Left lobe of liver (tissue), 2 donors: ENCODE measurements at regions not wholly inside any gene's neighbourhood (a gene's known extent, or its start where the extent isn't known, plus 50 kb on each side); places are given as distances from the start of the nearest gene placed in this dataset.

Source experiments
- ATAC-seq: fragments of 200-7000 bp; cut with Tn5 transposase; one replicate; pipeline ENCODE4 v1.9.1; 2020; ENCODE audit warnings: mild to moderate bottlenecking, moderate library complexity
- DNase-seq: peaks from one replicate; pipeline ENCODE4 v3.0.0-alpha.2; 2020; ENCODE audit warnings: low spot score
- donor health status: DM: no; HTN: no; CAD: no; lungs with moderate emphysema.
- donor health status: DM: no; HTN: yes; CAD: no.

- no peak for ATAC-seq
- no peak for DNase-seq
Observed at GRCh38 chr21:14734833-14735232, 188.7 kb upstream of the SAMSN1 start.

GRCh38 chr21:14734191-14734590, 188.1 kb upstream of the SAMSN1 start:
- ATAC-seq (no peak), DNase-seq (no peak)

- DNase-seq (no peak), ATAC-seq (no peak)
Observed at GRCh38 chr21:14725219-14725618, 179.1 kb upstream of the SAMSN1 start.

- no peak for DNase-seq
- ATAC-seq: no peak
Observed at GRCh38 chr21:14722841-14723483, 176.8 kb upstream of the SAMSN1 start.

- no peak for ATAC-seq
- no peak for DNase-seq
Observed at GRCh38 chr21:14720237-14720636, 174.1 kb upstream of the SAMSN1 start.

- ATAC-seq (no peak), DNase-seq (no peak)
Observed at GRCh38 chr21:14718951-14719350, 172.8 kb upstream of the SAMSN1 start.

GRCh38 chr21:14716761-14717396, 170.8 kb upstream of the SAMSN1 start:
- no peak for ATAC-seq
- DNase-seq: no peak

- ATAC-seq (no peak), DNase-seq (no peak)
Observed at GRCh38 chr21:14713109-14713508, 167.0 kb upstream of the SAMSN1 start.

GRCh38 chr21:14712121-14712715, 166.1 kb upstream of the SAMSN1 start:
- no peak for ATAC-seq
- no peak for DNase-seq

- DNase-seq: no peak
- ATAC-seq: no peak
Observed at GRCh38 chr21:14711287-14711686, 165.2 kb upstream of the SAMSN1 start.

GRCh38 chr21:14707511-14708020, 161.5 kb upstream of the SAMSN1 start:
- no peak for ATAC-seq
- no peak for DNase-seq

- DNase-seq (no peak), ATAC-seq (no peak)
Observed at GRCh38 chr21:14706712-14707510, 160.8 kb upstream of the SAMSN1 start.

- no peak for DNase-seq
- ATAC-seq: no peak
Observed at GRCh38 chr21:14699433-14700407, 153.6 kb upstream of the SAMSN1 start.

- ATAC-seq (no peak), DNase-seq (no peak)
Observed at GRCh38 chr21:14697769-14698168, 151.7 kb upstream of the SAMSN1 start.

- ATAC-seq: no peak
- DNase-seq: no peak
Observed at GRCh38 chr21:14694817-14695216, 148.7 kb upstream of the SAMSN1 start.

GRCh38 chr21:14693997-14694396, 147.9 kb upstream of the SAMSN1 start:
- DNase-seq (no peak), ATAC-seq (no peak)

GRCh38 chr21:14691914-14692313, 145.8 kb upstream of the SAMSN1 start:
- no peak for DNase-seq
- no peak for ATAC-seq

- ATAC-seq (no peak), DNase-seq (no peak)
Observed at GRCh38 chr21:14690886-14691285, 144.8 kb upstream of the SAMSN1 start.

GRCh38 chr21:14688936-14689335, 142.8 kb upstream of the SAMSN1 start:
- ATAC-seq (no peak), DNase-seq (no peak)

- DNase-seq: no peak
- ATAC-seq: no peak
Observed at GRCh38 chr21:14688412-14688811, 142.3 kb upstream of the SAMSN1 start.
